ENCODE measurements at regions not wholly inside any gene's neighbourhood (a gene's known extent, or its start where the extent isn't known, plus 50 kb on each side); places are given as distances from the start of the nearest gene placed in this dataset.

- TF ChIP-seq CTCF (IDR thresholded peaks at IDR 0.05), result no peak
- TF ChIP-seq EZH2 (IDR thresholded peaks at IDR 0.05), result no peak
- no peak for TF ChIP-seq EZH2phosphoT487 (IDR thresholded peaks at IDR 0.05)
These were observed 386.5 kb upstream of the PFKP start for GRCh38 chr10:2680821-2681220.
